Neural cell (in vitro differentiated cells): ENCODE measurements at regions not wholly inside any gene's neighbourhood (a gene's known extent, or its start where the extent isn't known, plus 50 kb on each side); places are given as distances from the start of the nearest gene placed in this dataset.
A peak's percentile ranks its signal among the peaks of the same experiment; 100 is the strongest.

Source experiments
- EP300 ChIP-seq: fragments of 450-650 bp; conservative IDR thresholded peaks from 2 replicates; pipeline ENCODE4 v1.6.1; 2014; ENCODE audit warnings: antibody characterized with exemption, mild to moderate bottlenecking, moderate library complexity; ENCODE audit not compliant: poor library complexity, severe bottlenecking
- EZH2 ChIP-seq: fragments of 200-600, 300-800 bp; shearing (Covaris generic), sonication (generic); IDR thresholded peaks from 2 replicates; pipeline ENCODE4 v1.6.1; 2014; ENCODE audit warnings: antibody characterized with exemption, low read length, borderline replicate concordance, mild to moderate bottlenecking; ENCODE audit not compliant: insufficient read depth, poor library complexity, severe bottlenecking
- MXI1 ChIP-seq: fragments of 450-650 bp; conservative IDR thresholded peaks from 2 replicates; pipeline ENCODE4 v1.6.1; 2014; ENCODE audit warnings: antibody characterized with exemption, mild to moderate bottlenecking; ENCODE audit not compliant: poor library complexity, severe bottlenecking
- POLR2AphosphoS5 ChIP-seq: IDR thresholded peaks from 2 replicates; pipeline ENCODE4 v1.6.1; 2012
- SMC3 ChIP-seq: fragments of 450-650 bp; conservative IDR thresholded peaks from 2 replicates; pipeline ENCODE4 v1.6.1; 2014; ENCODE audit warnings: antibody characterized with exemption, mild to moderate bottlenecking, moderate library complexity; ENCODE audit not compliant: poor library complexity
- TF ChIP-seq, protein P1 (sequence below): fragments of 450-650 bp; IDR thresholded peaks from 2 replicates; pipeline ENCODE4 v1.5.1; 2014; ENCODE audit warnings: antibody characterized with exemption, mild to moderate bottlenecking, moderate library complexity; ENCODE audit not compliant: poor library complexity, severe bottlenecking
- TF ChIP-seq, protein P2 (sequence below): IDR thresholded peaks from 2 replicates; pipeline ENCODE4 v1.6.1; 2012; ENCODE audit warnings: borderline replicate concordance

DNA sequence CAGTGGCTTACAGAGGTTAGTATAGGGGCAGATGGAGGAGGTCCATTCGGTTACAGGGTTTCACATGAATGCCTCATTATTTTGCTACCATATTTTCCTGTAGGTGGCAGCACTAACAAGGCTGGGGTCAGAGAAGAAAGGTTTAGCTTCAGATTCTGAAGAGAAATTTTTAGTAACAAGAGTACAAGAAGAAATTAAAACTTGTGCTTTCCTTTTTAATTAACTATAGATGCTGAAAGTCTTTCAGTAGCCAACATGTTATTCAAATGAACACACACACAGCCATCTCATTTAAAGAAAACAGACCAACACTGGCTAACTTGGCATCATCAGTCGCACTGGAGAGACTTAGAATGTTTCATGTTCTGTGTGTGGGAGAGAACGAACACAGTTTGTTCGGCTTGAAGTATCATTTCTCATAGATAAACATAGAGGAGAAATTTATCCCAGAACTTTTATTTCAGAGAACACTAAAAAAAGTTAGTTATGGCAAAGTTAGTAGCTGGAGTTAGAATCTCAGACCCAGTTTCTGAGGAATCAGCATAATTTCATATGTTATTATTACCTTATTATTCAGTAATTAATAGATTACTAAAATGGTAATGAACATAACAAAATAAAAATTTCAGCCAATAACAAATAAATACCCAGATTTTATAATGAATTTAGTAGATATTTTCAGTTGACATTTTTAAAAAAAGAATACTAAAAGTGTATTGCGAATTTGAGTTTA lies 314.0 kb upstream of the RSPO3 start:
- TF ChIP-seq, protein P1, sequence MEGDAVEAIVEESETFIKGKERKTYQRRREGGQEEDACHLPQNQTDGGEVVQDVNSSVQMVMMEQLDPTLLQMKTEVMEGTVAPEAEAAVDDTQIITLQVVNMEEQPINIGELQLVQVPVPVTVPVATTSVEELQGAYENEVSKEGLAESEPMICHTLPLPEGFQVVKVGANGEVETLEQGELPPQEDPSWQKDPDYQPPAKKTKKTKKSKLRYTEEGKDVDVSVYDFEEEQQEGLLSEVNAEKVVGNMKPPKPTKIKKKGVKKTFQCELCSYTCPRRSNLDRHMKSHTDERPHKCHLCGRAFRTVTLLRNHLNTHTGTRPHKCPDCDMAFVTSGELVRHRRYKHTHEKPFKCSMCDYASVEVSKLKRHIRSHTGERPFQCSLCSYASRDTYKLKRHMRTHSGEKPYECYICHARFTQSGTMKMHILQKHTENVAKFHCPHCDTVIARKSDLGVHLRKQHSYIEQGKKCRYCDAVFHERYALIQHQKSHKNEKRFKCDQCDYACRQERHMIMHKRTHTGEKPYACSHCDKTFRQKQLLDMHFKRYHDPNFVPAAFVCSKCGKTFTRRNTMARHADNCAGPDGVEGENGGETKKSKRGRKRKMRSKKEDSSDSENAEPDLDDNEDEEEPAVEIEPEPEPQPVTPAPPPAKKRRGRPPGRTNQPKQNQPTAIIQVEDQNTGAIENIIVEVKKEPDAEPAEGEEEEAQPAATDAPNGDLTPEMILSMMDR: peak; percentile 52
- TF ChIP-seq EZH2 (no peak), MXI1 (no peak), SMC3 (peak; percentile 36), POLR2AphosphoS5 (no peak), EP300 (no peak)
- TF ChIP-seq, protein P2, sequence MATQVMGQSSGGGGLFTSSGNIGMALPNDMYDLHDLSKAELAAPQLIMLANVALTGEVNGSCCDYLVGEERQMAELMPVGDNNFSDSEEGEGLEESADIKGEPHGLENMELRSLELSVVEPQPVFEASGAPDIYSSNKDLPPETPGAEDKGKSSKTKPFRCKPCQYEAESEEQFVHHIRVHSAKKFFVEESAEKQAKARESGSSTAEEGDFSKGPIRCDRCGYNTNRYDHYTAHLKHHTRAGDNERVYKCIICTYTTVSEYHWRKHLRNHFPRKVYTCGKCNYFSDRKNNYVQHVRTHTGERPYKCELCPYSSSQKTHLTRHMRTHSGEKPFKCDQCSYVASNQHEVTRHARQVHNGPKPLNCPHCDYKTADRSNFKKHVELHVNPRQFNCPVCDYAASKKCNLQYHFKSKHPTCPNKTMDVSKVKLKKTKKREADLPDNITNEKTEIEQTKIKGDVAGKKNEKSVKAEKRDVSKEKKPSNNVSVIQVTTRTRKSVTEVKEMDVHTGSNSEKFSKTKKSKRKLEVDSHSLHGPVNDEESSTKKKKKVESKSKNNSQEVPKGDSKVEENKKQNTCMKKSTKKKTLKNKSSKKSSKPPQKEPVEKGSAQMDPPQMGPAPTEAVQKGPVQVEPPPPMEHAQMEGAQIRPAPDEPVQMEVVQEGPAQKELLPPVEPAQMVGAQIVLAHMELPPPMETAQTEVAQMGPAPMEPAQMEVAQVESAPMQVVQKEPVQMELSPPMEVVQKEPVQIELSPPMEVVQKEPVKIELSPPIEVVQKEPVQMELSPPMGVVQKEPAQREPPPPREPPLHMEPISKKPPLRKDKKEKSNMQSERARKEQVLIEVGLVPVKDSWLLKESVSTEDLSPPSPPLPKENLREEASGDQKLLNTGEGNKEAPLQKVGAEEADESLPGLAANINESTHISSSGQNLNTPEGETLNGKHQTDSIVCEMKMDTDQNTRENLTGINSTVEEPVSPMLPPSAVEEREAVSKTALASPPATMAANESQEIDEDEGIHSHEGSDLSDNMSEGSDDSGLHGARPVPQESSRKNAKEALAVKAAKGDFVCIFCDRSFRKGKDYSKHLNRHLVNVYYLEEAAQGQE: no peak
